Activated CD4-positive, alpha-beta T cell treated with anti-CD3 and anti-CD28 coated beads for 36 hours (primary cell): ENCODE measurements at regions not wholly inside any gene's neighbourhood (a gene's known extent, or its start where the extent isn't known, plus 50 kb on each side); places are given as distances from the start of the nearest gene placed in this dataset.

ENCODE experiments used
- ATAC-seq: fragments of 200-7000 bp; cut with Tn5 transposase; one replicate; pipeline ENCODE4 v1.10.0; 2021; ENCODE audit warnings: mild to moderate bottlenecking, moderate library complexity
- CTCF ChIA-PET: fragments of 350-600 bp; sonication (Branson Sonifier 250); formaldehyde crosslinking; loops from one replicate; lab custom pipeline; 2021; ENCODE audit warnings: antibody characterized with exemption; lab: Charles Lee
- POLR2A ChIA-PET: fragments of 350-600 bp; sonication (Branson Sonifier 250); formaldehyde crosslinking; loops from one replicate; lab custom pipeline; 2021; ENCODE audit warnings: antibody characterized with exemption, inconsistent platforms; lab: Charles Lee
- DNase-seq: peaks from one replicate; pipeline ENCODE4 v3.0.0-alpha.2; 2020
- H3K27ac Mint-ChIP-seq: one replicate; pipeline ENCODE4 v1.8.0; 2021; ENCODE audit warnings: mixed read lengths
- H3K27me3 Mint-ChIP-seq: one replicate; pipeline ENCODE4 v1.8.0; 2021; ENCODE audit warnings: mixed read lengths
- H3K36me3 Mint-ChIP-seq: one replicate; pipeline ENCODE4 v1.8.0; 2021; ENCODE audit warnings: low read depth, mixed read lengths
- H3K4me1 Mint-ChIP-seq: one replicate; pipeline ENCODE4 v1.8.0; 2021; ENCODE audit warnings: mixed read lengths
- H3K4me3 Mint-ChIP-seq: one replicate; pipeline ENCODE4 v1.8.0; 2021; ENCODE audit warnings: mild to moderate bottlenecking, moderate library complexity, mixed read lengths
- H3K9me3 Mint-ChIP-seq: one replicate; pipeline ENCODE4 v1.8.0; 2021; ENCODE audit warnings: low read depth, mixed read lengths
- intact Hi-C, 2 experiments: fragments of 100-400 bp; cut with DNase I in 1 of 2; cut with micrococcal nuclease in 1 of 2; formaldehyde crosslinking; loops; one replicate each; pipeline versions ENCODE4 v1.14.2 to v1.15.1; 2022 to 2024; cut with DNase I, micrococcal nuclease

DNA sequence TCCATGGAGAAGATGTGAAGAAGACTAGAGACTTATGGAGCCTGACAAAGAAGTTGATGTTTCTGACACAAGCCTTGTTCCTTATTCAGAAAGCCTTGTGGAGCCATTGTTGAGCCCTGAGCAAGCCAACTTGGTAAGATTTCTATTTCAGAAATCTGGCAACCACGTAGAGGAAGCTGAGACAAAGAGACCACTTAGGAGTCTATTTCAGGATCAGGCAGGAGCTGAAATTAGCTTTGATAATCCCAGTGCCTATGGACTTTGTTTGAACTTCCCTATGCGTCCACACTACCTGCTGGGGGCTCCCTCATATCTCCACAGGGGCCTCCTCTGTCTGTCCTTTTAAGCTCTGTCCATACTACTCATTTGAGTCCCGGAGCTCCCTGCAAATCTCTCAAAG lies 540.0 kb upstream of the GOT2 start:
- no peaks in the 10 kb centered on the region for H3K36me3 Mint-ChIP-seq
- ATAC-seq (no peak), DNase-seq (no peak)
- H3K9me3 Mint-ChIP-seq, result peaks cover 4% of the 10 kb centered on the region
- H3K27ac Mint-ChIP-seq, result no peak overlapping the region
- H3K4me1 Mint-ChIP-seq, result no peaks in the 10 kb centered on the region
- no peaks in the 10 kb centered on the region for H3K27me3 Mint-ChIP-seq
- H3K4me3 Mint-ChIP-seq, result no peak overlapping the region
- CTCF ChIA-PET, result no interaction called here
- POLR2A ChIA-PET, result no interaction called here
- intact Hi-C loops, result no loop called here

DNA sequence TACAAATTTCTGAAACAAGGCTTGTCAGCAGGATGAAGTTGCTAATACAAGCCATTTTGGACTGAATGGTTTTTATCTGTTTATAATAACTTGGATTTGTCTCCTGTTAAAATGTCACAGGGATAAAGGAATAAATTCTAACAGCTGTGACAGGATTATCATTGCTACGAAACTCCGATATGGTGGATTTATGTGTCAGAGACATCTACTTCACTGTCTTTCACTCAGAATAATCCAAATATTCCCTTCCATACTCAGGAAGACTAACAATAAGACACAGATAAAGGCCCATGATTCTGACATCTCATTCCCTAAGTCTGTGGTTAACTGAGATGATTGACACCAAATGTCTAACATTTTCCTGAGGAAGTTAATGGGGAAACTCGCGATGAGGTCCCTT lies 529.8 kb upstream of the GOT2 start:
- intact Hi-C loops, result no loop called here
- H3K9me3 Mint-ChIP-seq, result no peaks in the 10 kb centered on the region

DNA sequence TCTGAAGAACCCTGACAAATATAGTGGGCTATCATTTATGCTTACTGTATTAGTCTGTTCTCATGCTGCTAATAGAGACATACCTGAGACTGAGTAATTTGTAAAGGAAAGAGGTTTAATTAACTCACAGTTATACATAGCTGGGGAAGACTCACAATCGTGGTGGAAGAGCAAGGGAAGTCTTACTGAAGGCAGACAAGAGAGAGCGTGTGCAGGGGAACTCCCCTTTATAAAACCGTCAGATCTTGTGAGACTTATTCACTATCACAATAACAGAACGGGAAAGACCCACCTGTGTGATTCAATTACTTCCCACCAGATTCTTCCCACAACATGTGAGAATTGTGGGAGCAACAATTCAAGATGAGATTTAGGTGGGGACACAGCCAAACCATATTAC lies 526.8 kb upstream of the GOT2 start:
- Mint-ChIP-seq H3K4me1 (peaks cover 26% of the 10 kb centered on the region), H3K27ac (no peak overlapping the region), H3K4me3 (no peak overlapping the region), H3K9me3 (no peaks in the 10 kb centered on the region), H3K36me3 (no peaks in the 10 kb centered on the region), H3K27me3 (no peaks in the 10 kb centered on the region)
- CTCF ChIA-PET, result interaction anchor here (0.8 kb wide), 1 partner anchor 83 kb away, joined by 3 read pairs; no protein-coding TSS in a partner anchor
- DNase-seq, result no peak
- peak; percentile 63 for ATAC-seq
- intact Hi-C loops, result no loop called here
- POLR2A ChIA-PET, result interaction anchor here (0.6 kb wide), 1 partner anchor 50 kb away, joined by 7 read pairs; no protein-coding TSS in a partner anchor

More for the DNA sequence above, 529.8 kb upstream of the GOT2 start:
- Mint-ChIP-seq H3K36me3 (no peaks in the 10 kb centered on the region), H3K4me3 (no peak overlapping the region), H3K27me3 (no peaks in the 10 kb centered on the region), H3K4me1 (peaks cover 23% of the 10 kb centered on the region), H3K27ac (no peak overlapping the region)
- ATAC-seq (no peak), DNase-seq (no peak)
- CTCF ChIA-PET, result no interaction called here
- POLR2A ChIA-PET, result no interaction called here

DNA sequence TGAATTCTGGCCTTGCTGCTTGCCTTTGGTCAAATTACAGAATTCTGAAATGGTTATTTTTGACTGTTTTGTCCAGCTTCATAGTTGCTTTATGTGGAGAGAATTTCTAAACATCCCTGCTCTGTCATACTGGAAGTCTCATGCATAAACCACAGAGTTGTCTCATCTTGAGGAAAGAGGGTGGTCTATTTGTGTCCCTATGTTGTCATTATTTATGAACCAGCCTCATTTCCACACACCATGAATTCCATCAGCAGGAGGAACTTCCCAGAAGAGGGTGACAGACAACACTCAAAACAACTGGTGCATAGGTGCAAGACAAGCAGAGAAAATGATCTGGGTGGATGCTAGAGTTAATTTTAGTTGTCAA lies 525.8 kb upstream of the GOT2 start:
- CTCF ChIA-PET, result interaction anchor here (0.8 kb wide), 1 partner anchor 82 kb away, joined by 3 read pairs; no protein-coding TSS in a partner anchor
- Mint-ChIP-seq H3K9me3 (no peaks in the 10 kb centered on the region), H3K27ac (no peak overlapping the region), H3K4me1 (peaks cover 26% of the 10 kb centered on the region), H3K27me3 (no peaks in the 10 kb centered on the region), H3K36me3 (no peaks in the 10 kb centered on the region), H3K4me3 (no peak overlapping the region)
- peak; percentile 33 for ATAC-seq
- no peak for DNase-seq
- intact Hi-C loops, result no loop called here
- POLR2A ChIA-PET, result no interaction called here

DNA sequence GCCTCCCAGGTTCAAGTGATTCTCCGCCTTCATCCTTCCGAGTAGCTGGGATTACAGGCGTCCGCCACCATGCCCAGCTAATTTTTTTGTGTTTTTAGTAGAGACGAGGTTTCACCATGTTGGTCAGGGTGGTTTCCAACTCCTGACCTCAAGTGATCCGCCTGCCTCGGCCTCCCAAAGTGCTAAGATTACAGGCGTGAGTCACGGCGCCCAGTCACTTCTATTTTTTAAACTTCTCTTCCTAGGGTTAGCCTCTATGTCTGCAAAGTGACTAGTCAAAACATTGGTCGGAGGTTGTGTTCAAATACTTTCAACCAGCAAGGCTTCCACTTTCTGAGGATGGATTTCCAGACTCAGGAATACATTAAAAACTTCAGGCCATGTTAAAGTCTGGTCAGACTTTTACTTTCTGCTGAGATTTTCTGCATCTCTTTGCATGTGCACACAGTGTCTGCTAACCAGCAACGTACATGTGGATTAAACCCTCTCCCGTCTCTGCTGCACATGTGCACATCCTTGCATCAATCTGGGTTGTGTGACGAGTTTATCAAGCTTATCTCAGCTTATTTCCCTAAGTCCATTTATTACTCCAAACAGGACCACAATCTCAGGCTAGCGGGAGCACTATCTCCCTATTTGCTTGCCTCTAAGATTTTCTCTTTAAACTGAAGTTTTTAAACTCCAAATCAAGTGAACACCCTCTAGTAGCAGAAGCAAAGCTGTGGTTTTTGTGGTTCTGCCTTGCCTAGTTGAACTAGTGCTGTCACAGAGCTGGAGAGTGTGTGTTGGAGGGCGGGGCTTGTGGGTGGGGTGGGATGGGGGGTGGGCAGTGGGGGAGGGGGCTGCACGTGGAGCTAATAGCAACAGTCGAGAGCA lies 525.2 kb upstream of the GOT2 start:
- Mint-ChIP-seq H3K4me1 (peaks cover 26% of the 10 kb centered on the region), H3K4me3 (no peak overlapping the region), H3K36me3 (no peaks in the 10 kb centered on the region), H3K9me3 (peaks cover 2% of the 10 kb centered on the region), H3K27ac (no peak overlapping the region), H3K27me3 (no peaks in the 10 kb centered on the region)
- intact Hi-C loops, result no loop called here
- peak; percentile 76 for ATAC-seq
- peak; percentile 41 for DNase-seq
- ChIA-PET POLR2A (no interaction called here), CTCF (no interaction called here)

DNA sequence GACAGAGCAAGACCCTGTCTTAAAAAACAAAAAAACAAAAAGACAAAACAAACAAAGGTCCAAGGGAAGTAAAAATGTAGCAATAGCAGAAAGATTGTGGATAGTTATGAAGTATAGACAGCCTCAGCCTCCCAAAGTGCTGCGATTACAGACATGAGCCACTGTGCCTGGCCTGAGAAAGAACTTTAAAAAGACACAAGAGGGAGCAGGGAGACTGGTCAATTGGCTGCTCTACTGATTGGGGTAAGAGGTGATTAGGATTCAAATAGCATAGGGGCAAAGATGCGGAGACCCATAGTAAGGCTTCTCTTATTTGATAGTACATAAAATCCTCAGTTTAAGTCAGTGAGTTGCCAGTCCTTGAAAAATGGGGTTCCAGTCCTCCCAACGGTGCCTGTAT lies 518.2 kb upstream of the GOT2 start:
- Mint-ChIP-seq H3K4me1 (no peaks in the 10 kb centered on the region), H3K36me3 (no peaks in the 10 kb centered on the region), H3K27ac (no peak overlapping the region), H3K9me3 (peaks cover 2% of the 10 kb centered on the region), H3K4me3 (no peak overlapping the region), H3K27me3 (no peaks in the 10 kb centered on the region)
- no peak for ATAC-seq
- intact Hi-C loops, result no loop called here
- ChIA-PET CTCF (no interaction called here), POLR2A (no interaction called here)
- no peak for DNase-seq

DNA sequence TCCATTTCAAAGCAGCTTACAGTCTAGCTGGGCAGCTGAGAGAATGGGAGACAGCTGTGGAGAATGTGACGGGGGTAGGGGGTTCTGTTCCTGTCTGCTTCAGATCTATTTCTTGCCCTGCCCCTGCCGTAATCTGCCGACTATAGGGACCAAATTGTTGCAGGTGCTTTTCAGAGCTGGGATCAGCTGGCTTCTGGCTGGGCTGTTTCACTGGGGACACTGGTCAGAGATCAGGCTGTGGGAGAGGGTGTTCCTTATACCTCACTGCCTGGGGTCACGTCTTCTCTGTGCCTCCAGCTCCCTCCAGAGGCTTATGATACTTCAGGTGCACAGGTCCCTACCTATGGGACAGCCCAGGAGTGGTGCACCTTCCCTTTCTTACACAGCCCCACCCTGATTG lies 514.9 kb upstream of the GOT2 start:
- H3K27ac Mint-ChIP-seq, result no peak overlapping the region
- ATAC-seq, result no peak
- no peaks in the 10 kb centered on the region for H3K27me3 Mint-ChIP-seq
- no peaks in the 10 kb centered on the region for H3K9me3 Mint-ChIP-seq
- no peak for DNase-seq
- POLR2A ChIA-PET, result no interaction called here
- intact Hi-C loops, result no loop called here
- no peaks in the 10 kb centered on the region for H3K4me1 Mint-ChIP-seq
- no peak overlapping the region for H3K4me3 Mint-ChIP-seq
- no peaks in the 10 kb centered on the region for H3K36me3 Mint-ChIP-seq
- CTCF ChIA-PET, result no interaction called here

DNA sequence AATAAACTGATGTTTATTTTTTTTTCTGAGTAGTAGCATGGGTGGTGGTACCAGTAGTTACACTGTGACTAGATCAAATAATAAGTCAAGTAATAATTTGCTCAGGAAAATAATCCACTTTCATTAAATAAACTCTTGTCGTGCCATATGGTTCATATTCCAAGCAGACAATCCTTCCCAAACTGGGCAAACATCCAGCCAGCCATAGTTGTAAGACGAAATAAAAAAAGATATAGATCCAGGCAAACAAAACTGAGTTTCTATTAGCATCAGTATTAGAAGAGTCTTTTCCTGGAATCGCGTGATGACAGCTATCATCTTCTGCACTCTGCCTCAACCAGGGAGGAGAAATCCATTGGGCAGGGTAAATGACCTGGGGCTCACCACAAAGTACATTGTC lies 508.4 kb upstream of the GOT2 start:
- no peaks in the 10 kb centered on the region for H3K9me3 Mint-ChIP-seq
- DNase-seq (no peak), ATAC-seq (no peak)
- intact Hi-C loops, result no loop called here
- no peaks in the 10 kb centered on the region for H3K4me1 Mint-ChIP-seq
- CTCF ChIA-PET, result no interaction called here
- no peak overlapping the region for H3K4me3 Mint-ChIP-seq
- no peaks in the 10 kb centered on the region for H3K27me3 Mint-ChIP-seq
- POLR2A ChIA-PET, result no interaction called here
- no peak overlapping the region for H3K27ac Mint-ChIP-seq
- H3K36me3 Mint-ChIP-seq, result no peaks in the 10 kb centered on the region

DNA sequence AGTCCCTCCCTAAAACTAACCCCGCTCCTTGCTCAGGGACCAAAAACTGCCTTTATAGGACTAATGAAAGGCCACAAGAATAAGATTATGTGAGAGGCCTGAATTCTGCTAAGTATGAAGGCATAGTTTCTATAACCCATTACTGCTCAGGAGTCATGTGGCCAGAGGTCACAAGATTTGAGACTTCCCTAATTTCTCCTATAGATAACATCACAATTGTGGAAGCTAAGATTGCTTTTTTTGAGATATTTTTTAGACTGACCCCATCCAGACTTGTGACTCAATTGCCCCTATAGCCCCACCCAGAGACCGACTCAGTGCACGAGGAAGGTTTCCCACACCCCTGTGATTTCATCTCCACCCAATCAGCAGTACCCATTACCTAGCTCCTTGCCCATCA lies 504.1 kb upstream of the GOT2 start:
- ATAC-seq (no peak), DNase-seq (no peak)
- intact Hi-C loops, result no loop called here
- Mint-ChIP-seq H3K4me1 (no peaks in the 10 kb centered on the region), H3K4me3 (no peak overlapping the region), H3K9me3 (no peaks in the 10 kb centered on the region), H3K27me3 (no peaks in the 10 kb centered on the region), H3K36me3 (no peaks in the 10 kb centered on the region), H3K27ac (no peak overlapping the region)
- ChIA-PET CTCF (no interaction called here), POLR2A (no interaction called here)

DNA sequence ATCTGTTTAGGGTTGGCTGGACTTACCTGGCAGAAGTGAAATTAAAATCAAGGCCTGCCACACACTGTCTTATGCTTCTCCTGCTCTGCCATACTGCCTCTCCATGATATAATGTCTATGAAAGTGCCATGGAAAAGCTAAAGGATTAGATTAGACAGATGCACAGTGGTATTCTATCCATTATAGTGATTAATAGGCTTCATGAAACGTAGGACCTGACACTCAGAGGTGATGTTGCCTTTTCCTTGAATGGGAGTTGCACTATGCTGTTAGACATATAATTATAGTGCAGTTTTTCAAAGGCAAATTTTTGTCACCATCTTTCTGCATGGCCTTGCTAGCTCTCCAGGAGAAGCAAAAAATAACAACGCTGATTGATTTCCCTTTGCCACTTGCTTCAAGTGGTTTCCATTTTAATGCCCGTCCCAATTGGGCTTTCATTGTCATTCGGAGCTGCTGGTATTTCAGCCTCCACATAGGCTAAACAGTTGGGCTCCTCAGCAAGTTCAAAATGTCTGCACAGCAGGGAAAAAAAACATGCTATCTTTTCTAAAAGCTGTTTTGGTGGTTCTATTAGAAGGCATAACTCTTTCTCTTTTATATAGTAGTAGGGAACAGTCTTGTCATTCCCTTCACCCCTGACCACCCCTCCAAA lies 502.8 kb upstream of the GOT2 start:
- Mint-ChIP-seq H3K27ac (no peak overlapping the region), H3K9me3 (no peaks in the 10 kb centered on the region), H3K36me3 (no peaks in the 10 kb centered on the region), H3K4me3 (no peak overlapping the region), H3K27me3 (no peaks in the 10 kb centered on the region), H3K4me1 (no peaks in the 10 kb centered on the region)
- DNase-seq (no peak), ATAC-seq (no peak)
- intact Hi-C loops, result no loop called here
- ChIA-PET POLR2A (no interaction called here), CTCF (no interaction called here)

DNA sequence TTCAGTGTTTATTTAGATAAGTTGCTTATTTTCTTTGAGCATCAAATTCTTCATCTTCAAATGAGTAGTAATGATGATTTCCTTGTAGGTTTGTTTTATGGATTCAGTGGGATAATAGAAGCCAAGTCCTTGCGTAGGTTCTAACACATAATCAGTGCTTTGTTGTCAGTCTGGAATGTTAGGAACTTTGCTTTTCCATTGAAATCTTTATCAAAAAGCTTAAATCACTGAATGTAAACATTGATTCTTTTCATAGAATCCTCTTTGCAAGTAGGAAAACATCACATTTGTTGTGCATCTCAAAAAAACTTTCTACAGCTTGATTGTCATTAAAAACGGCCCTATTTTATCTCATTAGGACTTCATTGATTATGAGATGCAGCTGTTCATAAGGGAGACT lies 490.3 kb upstream of the GOT2 start:
- DNase-seq (no peak), ATAC-seq (no peak)
- Mint-ChIP-seq H3K36me3 (no peaks in the 10 kb centered on the region), H3K27ac (no peak overlapping the region), H3K9me3 (no peaks in the 10 kb centered on the region), H3K4me3 (no peak overlapping the region), H3K4me1 (no peaks in the 10 kb centered on the region), H3K27me3 (no peaks in the 10 kb centered on the region)
- ChIA-PET CTCF (no interaction called here), POLR2A (no interaction called here)
- intact Hi-C loops, result no loop called here

DNA sequence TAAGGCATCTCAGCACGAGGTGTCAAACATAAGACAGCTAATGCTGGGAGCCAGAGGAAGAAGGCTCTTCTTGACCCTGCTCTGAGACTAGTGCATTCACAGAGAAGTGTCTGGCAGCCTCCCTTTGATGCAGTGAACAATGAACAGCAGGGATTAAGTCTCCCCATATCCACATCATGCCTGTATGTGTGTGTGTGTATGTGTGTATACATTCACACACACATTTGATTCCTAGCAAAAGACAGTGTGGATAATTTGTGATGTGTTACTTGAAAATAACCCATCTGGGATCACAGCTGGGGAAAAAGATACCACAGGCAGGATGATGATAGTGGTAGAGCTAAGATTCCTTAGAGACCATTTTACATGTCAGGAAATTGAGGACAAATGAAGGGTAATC lies 485.9 kb upstream of the GOT2 start:
- no peaks in the 10 kb centered on the region for H3K27me3 Mint-ChIP-seq
- CTCF ChIA-PET, result no interaction called here
- H3K9me3 Mint-ChIP-seq, result no peaks in the 10 kb centered on the region
- H3K4me3 Mint-ChIP-seq, result no peak overlapping the region
- POLR2A ChIA-PET, result no interaction called here
- no peaks in the 10 kb centered on the region for H3K4me1 Mint-ChIP-seq
- no peak for ATAC-seq
- H3K36me3 Mint-ChIP-seq, result no peaks in the 10 kb centered on the region
- DNase-seq, result no peak
- intact Hi-C loops, result no loop called here
- no peak overlapping the region for H3K27ac Mint-ChIP-seq
